ENCODE measurements at regions not wholly inside any gene's neighbourhood (a gene's known extent, or its start where the extent isn't known, plus 50 kb on each side); places are given as distances from the start of the nearest gene placed in this dataset.

DNA sequence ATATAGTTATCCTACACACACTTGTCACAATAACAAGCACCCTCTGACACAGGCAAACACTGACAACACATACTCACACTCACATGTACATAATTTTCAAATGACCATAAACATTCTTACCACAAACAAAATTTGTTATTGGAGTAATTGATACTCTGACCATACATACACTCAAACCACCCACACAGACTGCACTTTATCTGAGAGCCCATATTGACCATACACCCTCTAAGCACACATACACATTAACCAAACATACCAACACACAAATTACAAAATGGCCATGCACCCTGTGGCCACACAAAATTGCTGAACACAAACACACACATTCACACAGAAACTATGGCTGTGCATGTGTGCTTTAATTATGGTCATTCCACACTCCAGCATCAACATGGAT lies 79.1 kb upstream of the FAM120A start:
- DNase-seq, result no peak
- intact Hi-C loops (cut with DNase I, micrococcal nuclease), result no loop called here
- ATAC-seq, result no peak

DNA sequence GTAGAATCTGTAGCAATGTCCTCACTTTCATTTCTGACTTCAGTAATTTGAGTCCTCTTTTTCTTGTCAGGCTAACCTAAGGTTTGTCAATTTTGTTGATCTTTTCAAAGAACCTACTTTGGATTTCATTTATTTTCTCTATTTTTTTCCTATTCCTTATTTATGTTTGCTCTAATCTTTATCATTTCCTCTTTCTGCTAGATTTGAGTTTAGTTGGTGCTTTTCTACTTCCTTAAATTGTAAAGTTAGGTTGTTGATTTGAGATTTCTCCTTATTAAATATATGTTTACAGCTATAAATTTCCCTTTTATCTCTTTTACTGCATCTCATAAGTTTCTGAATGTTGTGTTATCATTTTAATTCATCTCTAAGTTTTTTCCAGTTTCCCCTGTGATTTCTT lies 75.1 kb upstream of the FAM120A start:
- intact Hi-C loops (cut with DNase I, micrococcal nuclease), result no loop called here
- DNase-seq, result no peak
- ATAC-seq, result no peak

DNA sequence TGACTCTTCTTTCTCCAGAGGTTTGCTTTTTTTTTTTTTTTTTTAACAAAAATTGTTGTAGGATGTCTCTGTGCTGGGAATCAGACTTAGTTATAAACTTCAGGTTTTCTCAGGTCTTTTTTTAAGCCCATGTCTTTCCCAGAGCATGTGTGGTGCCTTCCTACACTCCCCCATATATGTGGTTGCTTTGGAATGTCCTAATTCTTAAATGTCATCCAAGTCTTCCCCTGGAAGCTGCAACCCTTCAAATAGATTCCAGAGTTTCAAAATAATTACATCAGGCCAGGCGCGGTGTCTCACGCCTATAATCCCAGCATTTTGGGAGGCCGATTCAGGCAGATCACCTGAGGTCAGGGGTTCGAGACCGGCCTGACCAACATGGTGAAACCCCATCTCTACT lies 73.2 kb upstream of the FAM120A start:
- intact Hi-C loops (cut with DNase I, micrococcal nuclease), result no loop called here
- ATAC-seq (no peak), DNase-seq (no peak)

DNA sequence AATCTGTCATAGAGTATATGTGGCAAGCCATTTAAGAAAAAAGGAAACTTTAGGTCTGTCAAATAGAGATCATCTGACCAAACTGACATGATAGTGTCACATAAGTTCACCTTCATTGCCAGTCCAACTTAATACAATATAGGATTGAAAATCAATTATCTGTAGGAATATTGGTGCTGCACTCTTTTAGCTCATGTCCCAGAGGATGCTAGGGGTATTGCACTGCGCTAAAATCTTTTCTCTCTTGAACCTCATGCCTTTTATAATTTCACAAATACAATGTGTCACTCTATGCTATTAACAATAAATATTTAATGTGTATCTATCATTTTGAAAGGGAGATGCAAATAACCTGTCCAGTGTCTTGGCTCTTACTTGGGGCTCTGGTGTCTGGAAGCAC lies 72.4 kb upstream of the FAM120A start:
- intact Hi-C loops (cut with DNase I, micrococcal nuclease), result no loop called here
- ATAC-seq, result no peak
- DNase-seq, result no peak

DNA sequence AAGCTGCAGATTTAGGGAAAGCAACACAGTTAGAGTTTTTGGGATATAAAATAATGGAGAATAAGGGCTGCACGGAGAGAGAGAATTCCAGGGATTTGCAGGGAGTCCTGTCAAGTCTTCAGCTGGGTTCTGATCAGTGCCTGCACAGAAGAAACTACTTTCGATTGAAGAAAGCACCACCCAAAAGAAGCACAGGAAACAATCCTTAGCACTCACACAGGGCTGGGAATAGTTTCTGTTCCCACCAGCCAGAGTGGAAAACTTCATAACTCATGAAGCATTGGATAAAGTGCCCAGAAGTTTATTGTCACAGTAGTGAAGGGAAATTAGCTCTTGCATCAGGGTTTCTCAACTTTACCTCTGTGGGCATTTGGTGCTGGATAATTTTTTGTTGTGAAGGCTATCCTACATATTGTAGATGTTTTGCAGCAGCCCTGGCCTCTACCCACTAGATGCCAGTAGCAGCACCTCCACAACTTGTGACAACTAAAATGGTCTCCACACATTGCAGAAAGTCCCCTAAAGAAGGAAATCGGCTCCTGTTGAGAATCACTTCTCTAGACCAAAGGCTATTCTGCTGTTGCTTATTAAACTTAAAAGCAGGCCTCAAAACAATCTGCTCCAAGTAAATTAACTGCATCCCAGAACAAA lies 71.0 kb upstream of the FAM120A start:
- peak; percentile 87 for ATAC-seq
- intact Hi-C loops (cut with DNase I, micrococcal nuclease), result no loop called here
- DNase-seq, result no peak

DNA sequence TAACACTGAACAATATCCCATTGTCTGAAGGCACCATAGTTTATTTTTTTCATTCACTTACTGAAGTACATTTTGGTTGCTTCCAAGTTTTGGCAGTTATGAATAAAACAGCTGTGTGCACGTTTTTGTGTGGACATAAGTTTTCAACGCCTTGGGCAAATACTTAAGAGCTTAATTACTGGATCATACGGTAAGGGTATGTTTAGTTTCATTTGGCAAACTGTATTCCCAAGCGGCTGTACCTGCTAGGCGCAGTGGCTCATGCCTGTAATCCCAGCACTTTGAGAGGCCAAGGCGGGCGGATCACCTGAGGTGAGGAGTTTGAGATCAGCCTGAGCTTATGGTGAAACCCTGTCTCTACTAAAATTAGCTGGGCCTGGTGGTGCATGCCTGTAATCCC lies 63.7 kb upstream of the FAM120A start:
- intact Hi-C loops (cut with DNase I, micrococcal nuclease), result no loop called here
- ATAC-seq, result peak; percentile 65
- DNase-seq, result peak; percentile 51 to 64

DNA sequence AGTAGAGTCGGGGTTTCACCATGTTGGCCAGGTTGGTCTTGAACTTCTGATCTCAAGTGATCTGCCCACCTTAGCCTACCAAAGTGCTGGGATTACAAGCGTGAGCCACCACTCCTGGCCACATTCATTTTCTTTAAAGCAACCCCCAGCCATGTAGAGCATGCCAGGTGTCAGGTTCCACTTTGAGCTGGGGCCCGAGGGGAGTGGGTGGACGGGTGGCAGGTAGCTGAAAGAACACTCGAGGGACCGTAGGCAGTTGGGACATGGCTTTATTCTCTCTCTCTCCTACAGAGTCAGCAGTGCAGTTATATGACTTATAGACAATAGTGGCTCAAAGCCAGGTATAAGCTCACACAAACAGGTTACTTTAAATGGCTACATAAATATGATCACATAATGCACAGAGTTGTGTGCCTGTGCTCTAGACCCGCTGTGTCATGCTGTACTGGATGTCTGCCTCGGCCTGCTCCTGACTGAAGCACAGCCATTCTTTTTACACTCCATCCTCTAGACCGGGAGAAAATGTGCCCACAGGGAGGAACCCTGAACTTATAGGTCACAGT lies 60.5 kb upstream of the FAM120A start:
- ATAC-seq, result peak; percentile 70

DNA sequence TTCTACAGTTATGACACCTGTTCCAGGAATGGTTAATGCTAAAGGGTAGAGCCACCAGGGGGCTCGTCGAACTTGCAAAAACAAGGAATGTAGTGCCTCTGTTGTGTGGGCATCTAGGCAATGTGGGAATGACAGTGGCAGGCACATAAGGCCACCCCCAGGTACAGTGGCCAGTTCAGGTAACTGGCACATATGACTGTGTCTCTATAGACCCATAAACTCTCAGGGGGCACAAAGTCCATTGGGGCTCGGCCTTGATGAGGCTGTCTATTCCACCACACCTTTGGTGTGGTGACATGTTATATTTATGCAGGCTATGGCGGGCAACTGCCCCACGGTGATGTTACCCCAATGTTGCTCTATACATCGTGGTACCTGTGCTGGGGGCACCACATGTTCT lies 59.6 kb upstream of the FAM120A start:
- DNase-seq (peak; percentile 78 to 87), ATAC-seq (peak; percentile 87)
- intact Hi-C loops (cut with DNase I, micrococcal nuclease), result no loop called here

More for the DNA sequence above, 60.5 kb upstream of the FAM120A start:
- DNase-seq, result peak in 1 of 2 donors; percentile 47
- intact Hi-C loops (cut with DNase I, micrococcal nuclease), result no loop called here

DNA sequence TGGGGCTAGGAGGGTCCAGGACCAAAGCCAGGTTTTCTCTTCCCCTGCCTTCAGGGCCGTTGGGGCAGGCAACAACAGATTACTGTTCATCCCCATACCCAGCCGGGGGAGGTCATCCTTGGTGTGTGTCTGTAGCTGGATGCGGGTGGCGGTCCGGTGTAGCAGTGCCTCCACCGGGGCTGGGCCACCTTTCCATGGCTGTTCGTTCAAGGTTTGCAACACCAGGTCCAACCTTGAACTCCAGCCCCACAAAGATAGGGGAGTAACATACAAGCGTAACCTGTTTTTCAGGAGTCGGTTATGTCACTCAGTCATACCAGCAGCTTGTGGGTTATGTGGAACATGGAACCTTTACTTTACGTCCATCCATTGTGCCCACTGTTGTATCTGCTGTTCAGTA lies 58.5 kb upstream of the FAM120A start:
- intact Hi-C loops (cut with DNase I, micrococcal nuclease), result no loop called here
- DNase-seq (no peak), ATAC-seq (no peak)
